ENCODE measurements at regions not wholly inside any gene's neighbourhood (a gene's known extent, or its start where the extent isn't known, plus 50 kb on each side); places are given as distances from the start of the nearest gene placed in this dataset.

GRCh38 chr1:113244112-113244820 is 146.0 kb upstream of the MAGI3 start:
- TF ChIP-seq CTCF (IDR thresholded peaks at IDR 0.05) (no peak), POLR2A (IDR thresholded peaks at IDR 0.05) (no peak)
- 48 to 58% methylated on average over 4 of the region's 4 CpGs for WGBS, 2 donors
- intact Hi-C loops (cut with DNase I; ENCODE audit: low total_unique reads) = no loop called here
- DNase-seq = peak; percentile 23
- Histone ChIP-seq H3K4me1 (no peaks in the 10 kb centered on the region), H3K4me3 (no peak overlapping the region), H3K9me3 (no peaks in the 10 kb centered on the region), H3K27me3 (no peaks in the 10 kb centered on the region), H3K36me3 (ENCODE audit: low read depth, missing control alignments) (no peaks in the 10 kb centered on the region), H3K27ac (no peak overlapping the region)

GRCh38 chr1:113245252-113245651 is 145.1 kb upstream of the MAGI3 start:
- intact Hi-C loops (cut with DNase I; ENCODE audit: low total_unique reads) = no loop called here
- no peak for DNase-seq
- H3K9me3 ChIP-seq = no peaks in the 10 kb centered on the region
- WGBS, 2 donors = 95 to 97% methylated on average over 3 of the region's 3 CpGs
- no peaks in the 10 kb centered on the region for H3K36me3 ChIP-seq (ENCODE audit: low read depth, missing control alignments)
- no peak overlapping the region for H3K4me3 ChIP-seq
- no peak overlapping the region for H3K27ac ChIP-seq
- TF ChIP-seq CTCF (IDR thresholded peaks at IDR 0.05) = no peak
- TF ChIP-seq POLR2A (IDR thresholded peaks at IDR 0.05) = no peak
- H3K4me1 ChIP-seq = no peaks in the 10 kb centered on the region
- no peaks in the 10 kb centered on the region for H3K27me3 ChIP-seq

GRCh38 chr1:113246929-113247328 is 143.4 kb upstream of the MAGI3 start:
- H3K27me3 ChIP-seq = no peaks in the 10 kb centered on the region
- no peaks in the 10 kb centered on the region for H3K4me1 ChIP-seq
- no peak overlapping the region for H3K27ac ChIP-seq
- no peak for DNase-seq
- H3K4me3 ChIP-seq = no peak overlapping the region
- intact Hi-C loops (cut with DNase I; ENCODE audit: low total_unique reads) = no loop called here
- H3K9me3 ChIP-seq = no peaks in the 10 kb centered on the region
- TF ChIP-seq CTCF (IDR thresholded peaks at IDR 0.05) (no peak), POLR2A (IDR thresholded peaks at IDR 0.05) (no peak)
- no peaks in the 10 kb centered on the region for H3K36me3 ChIP-seq (ENCODE audit: low read depth, missing control alignments)
- WGBS, 2 donors = 94 to 95% methylated on average over 3 of the region's 3 CpGs

- no peaks in the 10 kb centered on the region for H3K27me3 ChIP-seq
- H3K36me3 ChIP-seq (ENCODE audit: low read depth, missing control alignments) = no peaks in the 10 kb centered on the region
- TF ChIP-seq CTCF (IDR thresholded peaks at IDR 0.05) (no peak), POLR2A (IDR thresholded peaks at IDR 0.05) (no peak)
- H3K27ac ChIP-seq = no peak overlapping the region
- WGBS, 2 donors = 94 to 98% methylated on average over 2 of the region's 2 CpGs
- H3K4me3 ChIP-seq = no peak overlapping the region
- H3K4me1 ChIP-seq = no peaks in the 10 kb centered on the region
- DNase-seq = no peak
- intact Hi-C loops (cut with DNase I; ENCODE audit: low total_unique reads) = no loop called here
- no peaks in the 10 kb centered on the region for H3K9me3 ChIP-seq
Observed at GRCh38 chr1:113247355-113247754, 143.0 kb upstream of the MAGI3 start.

GRCh38 chr1:113247782-113248181 is 142.5 kb upstream of the MAGI3 start:
- Histone ChIP-seq H3K9me3 (no peaks in the 10 kb centered on the region), H3K4me3 (no peak overlapping the region), H3K4me1 (no peaks in the 10 kb centered on the region), H3K27me3 (no peaks in the 10 kb centered on the region), H3K36me3 (ENCODE audit: low read depth, missing control alignments) (no peaks in the 10 kb centered on the region), H3K27ac (no peak overlapping the region)
- TF ChIP-seq POLR2A (IDR thresholded peaks at IDR 0.05) (no peak), CTCF (IDR thresholded peaks at IDR 0.05) (no peak)
- WGBS, 2 donors = 62 to 78% methylated on average over 3 of the region's 3 CpGs
- DNase-seq = no peak
- intact Hi-C loops (cut with DNase I; ENCODE audit: low total_unique reads) = no loop called here

All from testis (tissue), 2 donors.